PFSK-1 (cell line): ENCODE measurements at regions not wholly inside any gene's neighbourhood (a gene's known extent, or its start where the extent isn't known, plus 50 kb on each side); places are given as distances from the start of the nearest gene placed in this dataset.

Experiments
- POLR2AphosphoS5 ChIP-seq: IDR thresholded peaks from 2 replicates; pipeline ENCODE4 v1.6.1; 2012; ENCODE audit warnings: low read depth, mild to moderate bottlenecking, control low read depth, low read length, moderate library complexity
- SIN3A ChIP-seq: IDR thresholded peaks from 2 replicates; pipeline ENCODE4 v1.6.1; 2012; ENCODE audit warnings: mild to moderate bottlenecking, low read length, moderate library complexity, borderline replicate concordance; ENCODE audit not compliant: insufficient read depth

DNA sequence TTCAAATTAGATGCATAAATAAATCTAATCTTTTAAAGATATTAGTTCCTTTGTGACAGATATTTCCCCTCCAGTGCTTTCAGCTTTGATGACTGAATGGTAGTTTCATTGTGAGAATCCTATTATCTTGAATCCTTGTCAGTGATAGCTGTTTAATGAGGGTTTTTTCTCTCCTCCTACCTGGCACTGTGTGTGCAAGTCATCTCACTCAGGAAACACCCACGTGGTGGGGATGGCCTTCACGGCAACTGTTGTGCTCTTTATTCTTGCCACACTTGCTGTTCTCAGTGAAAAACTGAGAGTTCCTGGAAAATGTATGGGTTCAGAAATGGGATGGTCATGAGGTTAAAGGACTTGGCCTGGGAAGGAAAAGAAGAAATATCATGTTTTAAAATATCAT is 129.9 kb downstream of the SPRY1 start:
- TF ChIP-seq SIN3A (no peak), POLR2AphosphoS5 (no peak)
